AG08396 (cell line): ENCODE measurements at regions not wholly inside any gene's neighbourhood (a gene's known extent, or its start where the extent isn't known, plus 50 kb on each side); places are given as distances from the start of the nearest gene placed in this dataset.

Experiments used
- DNase-seq: peaks from one replicate; pipeline ENCODE4 v3.0.0; 2012; ENCODE audit warnings: low spot score, mixed read lengths

DNA sequence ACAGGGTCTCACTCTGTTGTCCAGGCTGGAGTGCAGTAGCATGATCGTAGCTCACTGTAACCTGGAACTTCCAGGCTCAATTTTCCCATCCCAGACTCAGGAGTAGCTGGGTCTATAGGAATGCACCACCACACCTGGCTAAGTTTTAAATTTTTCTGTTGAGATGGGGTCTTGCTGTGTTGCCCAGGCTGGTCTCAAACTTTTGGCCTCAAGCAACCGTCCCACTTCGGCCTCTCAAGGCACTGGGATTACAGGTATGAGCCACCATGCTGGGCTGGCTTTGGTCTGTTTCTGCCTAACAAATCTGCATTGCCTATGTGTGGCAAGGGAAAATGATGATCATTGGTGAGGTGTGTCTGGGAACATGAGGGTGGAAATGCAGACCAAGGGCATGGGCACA lies 59.3 kb upstream of the CLMP start:
- DNase-seq: no peak

DNA sequence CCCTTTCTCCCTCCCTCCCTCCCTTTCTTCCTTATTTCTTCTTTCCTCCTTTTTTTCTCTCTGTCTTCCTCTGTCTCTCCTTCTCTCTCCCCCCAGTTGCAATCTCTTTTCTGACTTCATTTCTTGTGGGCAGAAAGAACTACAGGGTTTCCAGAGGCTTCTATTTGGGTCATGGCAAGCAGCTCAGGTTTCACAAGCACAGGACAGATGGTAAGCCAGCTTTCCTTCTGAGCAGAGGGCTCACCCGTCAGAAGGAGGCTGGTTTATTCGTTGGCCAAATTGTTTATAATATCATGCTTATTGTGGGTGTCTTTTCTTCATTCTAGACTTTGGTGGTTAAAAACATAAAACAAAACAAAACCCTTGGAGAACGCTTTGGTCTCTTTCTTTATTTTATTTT lies 58.9 kb upstream of the CLMP start:
- DNase-seq: peak; percentile 39

DNA sequence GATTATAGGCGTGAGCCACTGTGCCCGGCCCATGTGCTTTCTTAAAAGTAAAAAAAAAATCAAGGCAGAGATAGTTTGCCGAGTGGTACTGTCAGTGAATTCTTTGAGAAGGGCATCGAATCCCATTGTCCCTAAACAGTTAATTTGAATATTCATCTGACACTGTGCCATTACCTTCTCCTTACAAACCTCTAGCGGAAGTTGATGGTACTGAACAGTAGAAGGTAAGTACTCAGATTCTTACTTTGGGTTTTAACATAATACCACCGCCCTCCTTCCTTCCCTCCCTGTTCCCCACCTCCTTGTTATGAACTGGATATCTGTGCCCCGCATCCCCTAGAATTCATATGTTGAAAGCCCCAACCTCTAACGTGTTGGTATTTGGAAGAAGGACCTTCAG lies 58.2 kb upstream of the CLMP start:
- no peak for DNase-seq

DNA sequence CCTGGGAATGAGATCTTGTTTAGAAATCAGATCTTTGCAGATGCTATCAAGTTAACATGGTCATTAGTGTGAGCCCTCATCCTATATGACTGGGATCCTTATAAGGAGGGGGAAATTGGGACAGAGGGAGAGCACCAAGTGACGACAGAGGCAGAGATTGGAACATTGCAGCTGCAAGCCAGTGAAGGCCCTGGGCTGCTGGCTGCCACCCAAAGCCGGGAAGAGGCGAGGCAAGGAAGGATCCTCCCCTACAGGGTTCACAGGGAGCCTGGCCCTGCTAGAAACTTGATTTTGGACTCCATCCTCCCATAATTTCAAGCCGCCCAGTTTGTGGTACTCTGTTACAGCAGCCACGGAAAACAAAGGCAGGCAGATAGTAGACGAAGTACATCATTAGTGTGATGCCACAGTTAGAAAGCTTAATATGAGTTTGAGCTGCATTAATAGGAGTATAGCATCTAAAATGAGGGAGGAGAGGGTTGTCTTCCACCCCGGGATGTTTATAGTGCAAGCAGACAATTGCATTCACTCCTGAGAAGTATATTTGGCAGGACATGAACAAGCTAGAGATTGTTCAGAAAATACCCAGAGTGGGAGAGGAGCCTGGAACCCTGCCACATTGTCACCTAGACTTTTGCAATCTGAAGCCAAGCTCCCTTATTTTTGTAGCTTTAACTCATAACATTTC lies 56.8 kb upstream of the CLMP start:
- peak; percentile 33 for DNase-seq

DNA sequence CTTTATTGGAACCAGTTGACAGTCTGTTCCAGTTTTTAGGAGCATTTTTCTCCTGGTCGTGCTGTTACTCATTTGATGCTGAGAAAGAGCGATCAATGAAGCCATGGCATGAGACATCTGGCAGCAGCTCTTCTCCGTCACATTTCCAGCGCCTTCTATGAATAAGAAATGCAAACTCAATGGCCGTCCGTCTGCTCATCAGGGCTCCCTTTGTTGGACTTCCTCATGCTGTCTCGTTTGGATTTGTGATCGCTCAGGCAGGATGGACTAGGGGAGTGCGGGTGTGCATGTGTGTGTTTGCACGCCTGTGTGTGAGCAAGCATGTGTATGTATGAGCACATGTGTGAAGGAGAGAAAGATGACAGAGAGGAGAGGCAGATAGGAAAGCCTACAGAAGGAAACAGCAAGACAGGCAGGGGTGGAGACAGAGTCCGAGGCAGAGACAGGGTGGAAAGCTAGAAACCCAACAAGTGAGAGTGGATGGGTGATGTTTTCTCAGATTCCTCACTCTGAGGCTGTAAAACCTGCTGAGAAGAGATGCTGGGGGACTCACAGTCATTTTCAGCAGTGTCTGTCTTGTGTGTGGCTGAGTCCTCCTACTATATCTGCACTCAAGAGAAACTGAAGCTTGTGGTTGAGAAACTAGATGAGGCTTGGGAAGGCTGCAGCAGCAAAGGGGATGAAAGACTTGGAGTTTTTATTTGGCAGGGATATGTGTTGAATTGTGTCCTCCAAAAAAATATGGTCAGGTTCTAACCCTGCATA lies 56.0 kb upstream of the CLMP start:
- DNase-seq: no peak

DNA sequence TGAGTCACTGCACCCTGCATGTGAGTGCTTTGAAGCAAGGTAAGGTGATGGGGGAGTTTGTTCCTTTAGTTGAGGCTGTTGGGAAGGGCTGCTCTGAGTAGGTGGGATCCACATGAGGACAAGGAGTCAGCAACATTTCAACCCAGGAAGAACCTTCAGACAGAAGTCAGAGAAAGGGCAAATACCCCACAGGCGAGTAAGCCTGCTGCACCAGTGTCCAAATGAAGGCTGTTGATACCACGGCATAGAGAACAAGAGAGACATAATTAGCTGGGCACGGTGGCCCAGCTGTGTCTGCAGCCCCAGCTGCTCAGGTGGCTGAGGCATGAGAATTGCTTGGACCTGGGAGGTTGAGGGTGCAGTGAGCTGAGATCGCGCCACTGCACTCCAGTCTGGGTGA lies 54.3 kb upstream of the CLMP start:
- no peak for DNase-seq

DNA sequence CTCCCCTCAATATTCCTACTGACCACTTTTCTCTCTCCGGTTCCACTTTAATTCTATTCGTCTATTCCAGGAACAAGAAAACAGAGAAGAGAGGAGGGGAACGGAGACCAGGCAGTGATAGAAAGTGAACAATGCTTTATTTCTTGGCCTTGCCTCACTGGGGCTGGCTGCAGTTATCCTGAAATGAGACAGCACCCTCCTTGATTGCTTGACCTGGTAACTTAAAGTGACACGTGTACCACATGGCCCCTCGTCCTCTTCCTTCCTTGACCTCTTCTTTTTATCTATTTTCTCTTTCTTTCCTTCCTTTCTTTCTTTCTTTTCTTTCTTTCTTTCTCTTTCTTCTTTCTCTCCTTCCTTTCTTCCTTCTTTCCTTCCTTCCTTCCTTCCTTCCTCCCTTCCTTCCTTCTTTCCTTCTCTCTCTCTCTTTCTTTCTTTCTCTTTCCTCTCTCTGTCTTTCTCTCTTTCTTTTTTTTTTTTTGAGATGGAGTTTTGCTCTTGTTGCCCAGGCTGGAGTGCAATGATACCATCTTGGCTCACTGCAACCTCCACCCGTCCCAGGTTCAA lies 52.8 kb upstream of the CLMP start:
- DNase-seq: no peak

DNA sequence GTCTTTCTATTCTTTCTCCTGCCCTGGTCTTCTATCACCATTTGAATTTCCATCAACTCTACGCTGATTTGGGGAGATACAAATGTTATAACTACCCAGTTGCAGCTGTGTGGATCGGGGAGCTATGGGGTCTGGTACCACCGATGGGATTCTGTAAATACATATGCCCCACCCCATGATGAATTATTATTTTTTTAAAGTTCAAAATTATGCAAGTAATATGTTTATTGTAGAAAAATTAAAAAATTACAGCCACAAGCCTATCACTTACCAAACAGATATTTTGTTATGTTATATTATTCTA lies 52.4 kb upstream of the CLMP start:
- DNase-seq: no peak

DNA sequence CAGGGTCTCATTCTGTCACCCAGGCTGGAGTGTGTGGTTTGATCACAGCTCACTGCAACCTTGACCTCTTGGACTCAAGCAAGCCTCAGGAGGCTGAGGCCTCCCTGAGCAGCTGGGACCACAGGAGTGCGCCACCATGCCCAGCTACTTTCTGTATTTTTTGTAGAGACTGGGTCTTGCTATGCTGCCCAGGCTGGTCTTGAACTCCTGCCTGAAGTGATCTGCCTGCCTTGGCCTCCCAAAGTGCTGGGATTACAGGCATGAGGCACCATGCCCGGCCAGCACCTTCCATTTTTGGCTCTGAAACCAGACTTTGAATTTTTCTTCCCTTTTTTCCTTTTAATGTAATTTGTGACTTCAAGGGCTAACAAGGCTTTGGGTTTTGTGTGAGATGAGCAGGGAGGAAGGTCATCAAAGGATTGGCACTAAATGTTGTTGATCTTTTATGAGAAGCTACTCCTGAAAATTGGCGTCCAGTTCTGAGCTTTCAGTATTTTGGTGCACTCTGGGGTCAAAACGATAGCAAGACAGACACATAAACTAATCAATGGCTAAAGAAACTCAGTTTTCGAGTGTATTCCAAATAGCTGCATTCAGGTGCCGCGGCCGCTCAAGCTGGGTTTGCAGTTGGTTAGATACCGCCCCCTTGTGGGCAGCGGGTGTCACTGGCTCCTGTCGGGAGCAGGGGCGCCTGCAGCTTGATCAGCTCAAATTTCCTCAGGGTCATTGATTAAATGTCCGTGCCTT lies 51.9 kb upstream of the CLMP start:
- DNase-seq: peak; percentile 82

DNA sequence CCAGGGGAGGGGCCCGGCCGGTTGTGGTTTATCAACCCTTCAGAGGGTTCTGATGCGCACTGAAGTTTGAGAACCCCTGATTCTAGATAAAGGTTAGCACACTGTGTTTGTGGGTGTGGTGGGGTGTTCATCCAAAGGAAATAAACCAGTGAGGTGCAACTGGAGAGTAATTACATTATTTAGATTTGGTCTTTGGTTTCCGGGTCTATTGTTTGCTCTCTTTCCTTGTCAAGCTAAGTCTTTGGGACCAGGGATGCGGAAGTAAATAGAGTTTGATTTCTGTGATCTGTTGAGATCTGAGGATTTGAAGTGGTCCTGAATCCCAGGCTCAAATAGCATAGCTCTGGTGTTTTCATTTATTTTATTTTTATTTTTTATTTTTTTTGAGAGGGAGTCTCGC lies 50.5 kb upstream of the CLMP start:
- DNase-seq: no peak
